ENCODE measurements at regions not wholly inside any gene's neighbourhood (a gene's known extent, or its start where the extent isn't known, plus 50 kb on each side); places are given as distances from the start of the nearest gene placed in this dataset.

- no peak for DNase-seq (ENCODE audit: low read depth)
- in situ Hi-C loops (cut with HindIII; ENCODE audit: low pct_unique_long_range_greater_than_20kb, low sequenced_read_pairs) = no loop called here
Observed at GRCh38 chr2:129436809-129437208, 542.7 kb upstream of the RAB6C start.

GRCh38 chr2:129437725-129438124, 541.7 kb upstream of the RAB6C start:
- in situ Hi-C loops (cut with HindIII; ENCODE audit: low pct_unique_long_range_greater_than_20kb, low sequenced_read_pairs) = no loop called here
- no peak for DNase-seq (ENCODE audit: low read depth)

GRCh38 chr2:129438501-129439057, 540.9 kb upstream of the RAB6C start:
- in situ Hi-C loops (cut with HindIII; ENCODE audit: low pct_unique_long_range_greater_than_20kb, low sequenced_read_pairs) = no loop called here
- no peak for DNase-seq (ENCODE audit: low read depth)

- in situ Hi-C loops (cut with HindIII; ENCODE audit: low pct_unique_long_range_greater_than_20kb, low sequenced_read_pairs) = no loop called here
- DNase-seq (ENCODE audit: low read depth) = no peak
Observed at GRCh38 chr2:129439406-129440302, 539.8 kb upstream of the RAB6C start.

- no peak for DNase-seq (ENCODE audit: low read depth)
- in situ Hi-C loops (cut with HindIII; ENCODE audit: low pct_unique_long_range_greater_than_20kb, low sequenced_read_pairs) = no loop called here
Observed at GRCh38 chr2:129441610-129442009, 537.9 kb upstream of the RAB6C start.

GRCh38 chr2:129443235-129443864, 536.1 kb upstream of the RAB6C start:
- no peak for DNase-seq (ENCODE audit: low read depth)
- in situ Hi-C loops (cut with HindIII; ENCODE audit: low pct_unique_long_range_greater_than_20kb, low sequenced_read_pairs) = no loop called here

GRCh38 chr2:129443865-129444739, 535.4 kb upstream of the RAB6C start:
- in situ Hi-C loops (cut with HindIII; ENCODE audit: low pct_unique_long_range_greater_than_20kb, low sequenced_read_pairs) = no loop called here
- DNase-seq (ENCODE audit: low read depth) = no peak

- no peak for DNase-seq (ENCODE audit: low read depth)
- in situ Hi-C loops (cut with HindIII; ENCODE audit: low pct_unique_long_range_greater_than_20kb, low sequenced_read_pairs) = no loop called here
Observed at GRCh38 chr2:129444751-129445150, 534.7 kb upstream of the RAB6C start.

GRCh38 chr2:129456691-129457090, 522.8 kb upstream of the RAB6C start:
- no peak for DNase-seq (ENCODE audit: low read depth)
- in situ Hi-C loops (cut with HindIII; ENCODE audit: low pct_unique_long_range_greater_than_20kb, low sequenced_read_pairs) = no loop called here

GRCh38 chr2:129457277-129457818, 522.1 kb upstream of the RAB6C start:
- DNase-seq (ENCODE audit: low read depth) = no peak
- in situ Hi-C loops (cut with HindIII; ENCODE audit: low pct_unique_long_range_greater_than_20kb, low sequenced_read_pairs) = no loop called here

- DNase-seq (ENCODE audit: low read depth) = no peak
- in situ Hi-C loops (cut with HindIII; ENCODE audit: low pct_unique_long_range_greater_than_20kb, low sequenced_read_pairs) = no loop called here
Observed at GRCh38 chr2:129458006-129458405, 521.5 kb upstream of the RAB6C start.

GRCh38 chr2:129458436-129458835, 521.0 kb upstream of the RAB6C start:
- in situ Hi-C loops (cut with HindIII; ENCODE audit: low pct_unique_long_range_greater_than_20kb, low sequenced_read_pairs) = no loop called here
- DNase-seq (ENCODE audit: low read depth) = no peak

- in situ Hi-C loops (cut with HindIII; ENCODE audit: low pct_unique_long_range_greater_than_20kb, low sequenced_read_pairs) = no loop called here
- no peak for DNase-seq (ENCODE audit: low read depth)
Observed at GRCh38 chr2:129459200-129459876, 520.1 kb upstream of the RAB6C start.

- in situ Hi-C loops (cut with HindIII; ENCODE audit: low pct_unique_long_range_greater_than_20kb, low sequenced_read_pairs) = no loop called here
- no peak for DNase-seq (ENCODE audit: low read depth)
Observed at GRCh38 chr2:129459881-129460280, 519.6 kb upstream of the RAB6C start.

GRCh38 chr2:129460299-129461198, 518.9 kb upstream of the RAB6C start:
- DNase-seq (ENCODE audit: low read depth) = no peak
- in situ Hi-C loops (cut with HindIII; ENCODE audit: low pct_unique_long_range_greater_than_20kb, low sequenced_read_pairs) = no loop called here

- no peak for DNase-seq (ENCODE audit: low read depth)
- in situ Hi-C loops (cut with HindIII; ENCODE audit: low pct_unique_long_range_greater_than_20kb, low sequenced_read_pairs) = no loop called here
Observed at GRCh38 chr2:129462349-129462748, 517.1 kb upstream of the RAB6C start.

- in situ Hi-C loops (cut with HindIII; ENCODE audit: low pct_unique_long_range_greater_than_20kb, low sequenced_read_pairs) = no loop called here
- DNase-seq (ENCODE audit: low read depth) = no peak
Observed at GRCh38 chr2:129462967-129463366, 516.5 kb upstream of the RAB6C start.

Measured in Caki2 (cell line).